NCI-H2107 (cell line): ENCODE measurements at regions not wholly inside any gene's neighbourhood (a gene's known extent, or its start where the extent isn't known, plus 50 kb on each side); places are given as distances from the start of the nearest gene placed in this dataset.

Source experiments
- DNase-seq: peaks from one replicate; lab custom pipeline; 2025; lab: John Stamatoyannopoulos, UW

DNA sequence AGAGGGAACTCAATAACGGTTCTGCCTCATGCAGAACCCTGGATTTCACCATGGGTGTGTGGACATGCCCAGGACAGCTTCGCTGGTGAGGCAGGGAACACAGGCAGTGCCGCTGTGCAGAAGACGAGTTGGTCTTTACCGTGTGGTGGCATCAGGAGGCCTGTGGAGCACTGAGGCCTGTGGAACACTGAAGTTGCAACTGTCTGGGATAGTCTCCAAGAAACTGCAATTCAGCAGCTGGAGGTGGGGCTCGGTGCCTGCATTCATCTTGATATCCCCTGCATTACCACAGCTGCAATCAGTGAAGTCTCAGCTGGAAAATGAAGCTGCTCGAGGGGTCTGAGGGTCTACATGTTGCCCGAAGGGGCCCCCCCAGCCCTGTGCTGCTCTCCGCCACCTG, 202.4 kb upstream of the CDH4 start:
- no peak for DNase-seq

- DNase-seq = no peak
Observed at GRCh38 chr20:61050336-61050890, 201.6 kb upstream of the CDH4 start.

- DNase-seq = no peak
Observed at GRCh38 chr20:61052195-61052750, 199.8 kb upstream of the CDH4 start.

DNA sequence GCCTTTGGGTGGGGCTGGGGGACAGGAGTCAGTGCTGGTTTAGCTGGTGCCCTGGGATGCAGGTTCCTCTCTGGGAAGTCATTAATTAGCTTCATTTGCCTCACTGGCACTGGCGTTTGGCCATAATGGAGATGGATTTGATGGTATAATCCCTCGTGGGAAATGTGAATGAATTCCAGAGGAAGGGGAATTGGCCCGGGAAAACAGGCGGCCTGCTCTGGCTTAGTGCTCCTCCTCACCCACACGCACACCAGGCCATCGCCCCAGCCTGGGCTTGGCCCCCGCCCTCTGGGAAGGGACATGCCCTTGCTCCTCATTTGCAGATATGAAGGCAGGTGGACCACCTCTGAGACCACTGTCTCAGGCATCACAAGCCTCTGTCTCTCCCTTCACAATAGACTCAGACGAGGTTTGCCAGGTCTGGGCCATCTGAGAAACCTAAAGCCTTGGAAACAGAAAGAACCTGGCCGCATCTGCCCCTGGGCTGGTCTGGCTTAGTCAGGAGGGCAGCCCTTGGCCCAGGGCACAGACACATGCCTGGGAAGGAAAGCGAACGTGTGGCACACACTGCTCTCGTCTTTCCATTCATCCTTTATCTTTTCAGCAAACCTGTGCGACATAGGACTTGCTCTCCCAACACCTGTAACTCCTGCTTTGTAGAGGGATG, 199.2 kb upstream of the CDH4 start:
- no peak for DNase-seq

DNA sequence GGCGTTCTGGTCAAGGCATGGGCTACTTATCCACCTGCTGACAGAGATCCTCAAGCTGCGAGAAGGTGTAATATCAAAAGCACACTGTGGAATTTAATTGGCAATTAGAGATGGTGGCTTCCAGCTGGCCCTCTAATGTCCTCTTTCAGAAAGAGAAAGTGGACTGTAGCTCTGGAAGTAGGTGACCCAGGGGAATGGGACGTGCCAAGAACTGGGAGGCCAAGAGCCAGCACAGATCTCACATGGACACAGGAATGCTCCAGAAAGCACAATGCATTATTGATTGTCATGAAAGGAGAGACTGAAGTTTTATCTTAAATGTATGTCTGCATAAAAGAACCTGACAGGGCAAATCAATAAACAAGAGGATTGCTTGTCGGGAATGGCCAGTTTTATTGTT, 198.6 kb upstream of the CDH4 start:
- no peak for DNase-seq

GRCh38 chr20:61053889-61054288, 198.2 kb upstream of the CDH4 start:
- no peak for DNase-seq

DNA sequence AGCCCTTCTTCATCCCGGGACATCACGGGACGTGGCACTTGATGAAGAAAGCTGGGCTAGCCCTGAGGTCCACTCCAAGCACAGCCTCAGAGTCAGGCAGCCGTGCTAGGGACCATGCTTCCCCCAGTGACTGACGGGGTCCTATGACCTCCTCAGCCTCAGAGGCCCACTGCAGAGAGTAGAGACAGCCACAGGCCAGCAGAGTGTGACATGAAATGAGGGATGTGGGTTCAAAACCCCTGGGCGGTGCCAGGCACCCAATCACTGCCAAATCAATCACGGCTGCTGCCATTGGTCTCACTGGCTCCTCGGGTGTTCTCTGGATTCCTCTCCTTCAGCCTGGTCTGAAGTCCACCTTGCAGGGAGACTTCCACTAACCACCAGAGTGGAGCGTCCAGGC, 197.7 kb upstream of the CDH4 start:
- no peak for DNase-seq

DNA sequence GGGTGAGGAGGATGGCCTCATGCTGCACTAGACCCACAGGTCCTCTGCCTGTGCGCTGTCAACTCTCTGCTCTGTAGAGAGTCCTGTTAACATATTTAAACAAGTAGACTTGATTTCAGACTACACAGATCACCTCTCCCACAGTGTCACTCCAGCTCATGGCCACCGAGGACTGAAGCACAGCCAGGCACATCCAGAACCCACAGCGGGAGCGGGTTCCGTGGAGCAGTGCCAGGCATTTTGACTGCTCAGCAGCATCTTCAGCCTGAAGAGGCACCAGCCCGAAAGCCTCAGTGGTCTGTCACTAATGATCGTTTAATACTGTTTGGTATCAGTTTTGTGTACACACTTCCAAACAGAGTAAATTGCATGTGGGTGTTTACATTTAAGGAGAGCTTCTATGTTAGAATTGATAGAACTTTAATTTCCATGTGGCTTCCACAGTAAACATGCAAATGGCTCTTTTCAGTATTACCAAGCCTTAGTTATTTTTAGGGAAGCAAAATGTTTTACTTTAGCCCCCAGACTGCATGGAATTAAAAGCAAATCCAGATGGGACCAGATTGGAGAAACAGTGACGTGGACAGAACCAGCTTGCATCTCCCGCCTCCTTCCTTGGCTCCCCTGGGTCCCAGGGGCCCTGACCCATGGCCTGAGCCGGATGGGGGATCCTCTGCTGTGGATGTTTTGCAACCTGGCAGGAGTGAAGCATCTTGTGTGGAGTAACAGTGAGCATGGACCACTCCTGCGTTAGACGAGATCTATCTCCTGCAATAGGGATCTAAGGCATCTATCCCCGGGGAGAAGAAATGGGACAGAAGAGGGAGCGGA, 196.7 kb upstream of the CDH4 start:
- no peak for DNase-seq

GRCh38 chr20:61056116-61056515, 195.9 kb upstream of the CDH4 start:
- DNase-seq = no peak

GRCh38 chr20:61056627-61057442, 195.2 kb upstream of the CDH4 start:
- no peak for DNase-seq

DNA sequence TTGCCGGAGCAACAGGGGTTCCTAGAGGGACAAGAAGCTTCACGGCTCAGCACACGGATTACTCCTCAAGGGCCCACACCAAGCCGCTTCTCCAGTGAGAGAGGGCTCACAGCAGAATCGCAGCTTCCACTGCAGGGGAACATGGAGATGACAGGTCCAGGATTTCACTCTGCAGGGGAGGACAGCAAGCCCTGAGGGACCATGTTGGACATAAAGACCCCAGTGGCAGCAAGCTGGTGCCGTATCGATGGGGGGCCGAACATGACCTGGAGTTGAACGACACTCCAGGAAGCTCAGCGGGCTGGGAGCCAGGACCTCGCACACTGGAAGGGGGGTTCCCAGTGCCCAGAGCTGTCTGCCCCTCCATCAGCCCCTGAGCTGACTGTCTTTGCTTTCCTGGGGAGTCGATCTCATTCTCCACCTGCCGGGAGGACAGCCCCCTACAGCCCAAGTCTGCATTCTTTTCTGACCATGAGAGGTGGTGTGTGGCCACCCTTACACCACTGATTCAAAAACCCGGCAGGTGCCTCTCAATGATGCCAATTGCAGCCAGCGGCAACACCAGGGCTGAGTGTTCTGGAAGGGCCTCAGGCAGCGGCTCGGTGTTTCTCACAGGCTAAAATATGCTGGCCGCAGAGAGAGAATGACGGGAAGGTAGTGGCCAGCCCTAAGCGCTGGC, 194.5 kb upstream of the CDH4 start:
- no peak for DNase-seq

GRCh38 chr20:61061981-61062380, 190.1 kb upstream of the CDH4 start:
- DNase-seq = no peak

DNA sequence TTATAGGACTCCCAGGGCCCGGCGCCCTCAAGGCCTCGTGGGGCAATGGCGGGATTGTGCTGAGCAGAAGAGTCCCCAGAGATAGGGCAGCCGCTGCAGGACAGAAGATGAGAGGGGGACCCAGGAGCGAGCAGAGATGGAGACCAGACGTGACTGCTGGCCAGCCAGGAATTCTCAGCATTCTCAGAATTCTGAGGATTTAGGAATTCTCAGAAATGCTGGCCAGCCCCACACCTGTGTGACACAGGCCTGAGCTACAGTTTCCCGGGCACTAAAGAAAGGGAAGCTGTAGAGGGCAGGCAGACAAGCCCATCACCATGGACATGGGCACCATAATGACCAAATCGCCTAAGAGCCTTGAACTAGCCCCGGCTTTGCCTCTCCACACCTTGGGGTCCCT, 186.2 kb upstream of the CDH4 start:
- no peak for DNase-seq

GRCh38 chr20:61066526-61066925, 185.5 kb upstream of the CDH4 start:
- DNase-seq = no peak

DNA sequence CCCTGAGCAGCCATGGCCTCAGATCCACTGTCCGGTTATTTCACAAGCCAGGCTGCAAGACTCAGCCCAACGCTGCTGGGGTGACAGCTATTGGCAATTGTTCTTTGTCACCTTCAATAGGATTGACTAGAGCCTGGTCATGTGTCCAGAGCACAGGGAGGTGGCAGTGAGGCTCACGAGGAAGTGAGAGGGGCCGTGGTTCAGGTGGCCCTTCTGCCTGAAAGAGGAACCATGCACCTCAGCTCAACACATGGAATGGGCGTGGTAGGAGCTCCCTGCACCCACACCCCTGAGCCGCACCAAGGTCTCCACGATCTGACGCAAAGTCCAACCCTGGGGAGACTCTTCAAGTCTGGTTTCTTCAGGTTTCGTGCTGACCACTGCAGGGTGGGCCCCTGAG, 184.8 kb upstream of the CDH4 start:
- no peak for DNase-seq

- DNase-seq = no peak
Observed at GRCh38 chr20:61072398-61072797, 179.7 kb upstream of the CDH4 start.

DNA sequence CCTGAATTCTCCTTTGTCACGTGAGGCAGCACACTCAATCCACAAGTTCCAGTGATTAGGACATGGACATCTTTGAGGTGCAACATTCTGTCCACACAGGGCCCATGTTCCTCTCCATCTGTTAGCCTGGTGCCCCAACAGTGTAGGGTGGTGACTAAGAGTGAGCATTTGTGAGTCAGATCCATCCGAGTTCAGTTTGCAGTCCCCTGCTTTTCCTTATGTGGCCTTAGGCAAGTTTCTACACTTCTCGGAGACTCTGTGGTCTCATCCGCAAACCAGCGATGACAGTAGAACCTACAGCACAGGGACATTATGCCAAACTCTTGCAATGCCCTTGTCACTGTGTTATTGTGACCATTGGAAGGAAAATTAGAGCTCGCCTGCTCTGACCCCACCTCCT, 178.7 kb upstream of the CDH4 start:
- no peak for DNase-seq

- no peak for DNase-seq
Observed at GRCh38 chr20:61082720-61083119, 169.3 kb upstream of the CDH4 start.

DNA sequence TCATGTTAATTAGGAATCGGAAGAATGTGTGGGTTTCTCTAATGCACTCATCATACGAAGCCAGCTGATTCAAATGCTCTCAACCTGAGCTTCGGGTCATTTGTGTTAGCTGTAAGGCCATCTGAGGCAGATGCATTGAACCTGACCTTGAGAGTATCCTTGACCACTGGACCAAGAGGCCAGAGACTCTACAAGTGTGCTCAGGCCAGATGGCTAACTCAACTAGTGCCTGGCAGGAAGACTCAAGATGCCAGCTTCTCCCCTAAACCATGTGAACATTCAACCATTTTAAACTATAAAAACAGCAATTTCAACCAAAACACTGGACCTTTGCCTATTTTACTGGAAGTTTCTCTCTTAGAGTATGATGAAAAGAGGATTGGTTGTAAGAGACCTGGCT, 168.6 kb upstream of the CDH4 start:
- DNase-seq = no peak

DNA sequence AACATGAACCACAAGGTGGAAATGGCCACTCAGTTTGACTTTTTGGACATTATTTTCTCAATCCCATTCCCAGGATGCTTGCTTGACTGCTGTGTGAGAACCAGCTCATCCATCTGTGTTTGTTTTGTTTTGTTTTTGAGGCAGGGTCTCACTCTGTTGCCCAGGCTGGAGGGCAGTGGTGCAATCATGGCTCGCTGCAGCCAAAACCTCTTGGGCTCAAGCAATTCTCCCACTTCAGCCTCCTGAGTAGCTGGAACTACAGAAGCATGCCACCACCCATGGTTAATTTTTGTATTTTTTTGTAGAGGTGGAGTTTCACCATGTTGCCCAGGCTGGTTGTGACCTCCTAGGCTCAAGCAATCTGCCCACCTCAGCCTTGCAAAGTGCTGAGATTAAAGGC, 166.0 kb upstream of the CDH4 start:
- no peak for DNase-seq

DNA sequence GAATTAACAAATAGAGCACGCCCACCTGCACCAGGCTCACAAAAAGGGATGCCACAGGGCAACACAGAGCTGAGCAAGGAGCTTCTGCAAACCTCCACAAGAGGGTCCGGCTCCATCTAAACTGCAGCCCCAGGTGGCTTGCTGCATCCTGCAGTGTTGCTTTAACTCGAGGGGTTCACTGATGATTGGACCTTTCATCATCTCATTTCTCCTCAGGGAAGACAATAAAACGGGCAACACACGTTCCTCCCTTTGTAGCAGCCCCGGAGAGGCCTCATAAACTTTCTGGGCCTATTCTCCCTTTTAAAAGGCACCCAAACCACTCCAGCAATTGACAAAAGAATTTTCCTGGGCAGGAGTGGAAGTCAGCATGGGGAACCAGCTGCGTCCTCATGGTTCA, 161.5 kb upstream of the CDH4 start:
- no peak for DNase-seq

DNA sequence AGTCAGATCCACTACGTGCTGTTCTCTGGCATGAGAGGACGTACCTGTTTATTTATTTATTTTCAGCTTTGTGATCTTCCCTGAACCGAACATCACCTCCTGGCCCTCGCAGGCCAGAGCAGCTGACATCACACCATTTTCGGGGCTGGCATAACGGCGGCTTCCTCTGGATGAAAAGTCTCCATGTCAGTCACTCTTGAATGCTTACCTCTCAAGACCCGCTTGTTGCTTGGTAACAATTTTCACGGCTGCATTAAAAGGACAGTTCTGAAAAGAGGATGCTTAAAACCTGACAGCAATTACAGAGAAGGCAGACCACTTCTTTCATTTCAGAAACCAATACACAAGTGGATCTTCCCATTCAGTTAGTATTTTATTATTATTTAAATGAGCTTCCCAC, 159.8 kb upstream of the CDH4 start:
- no peak for DNase-seq
